ENCODE measurements at regions not wholly inside any gene's neighbourhood (a gene's known extent, or its start where the extent isn't known, plus 50 kb on each side); places are given as distances from the start of the nearest gene placed in this dataset.

DNA sequence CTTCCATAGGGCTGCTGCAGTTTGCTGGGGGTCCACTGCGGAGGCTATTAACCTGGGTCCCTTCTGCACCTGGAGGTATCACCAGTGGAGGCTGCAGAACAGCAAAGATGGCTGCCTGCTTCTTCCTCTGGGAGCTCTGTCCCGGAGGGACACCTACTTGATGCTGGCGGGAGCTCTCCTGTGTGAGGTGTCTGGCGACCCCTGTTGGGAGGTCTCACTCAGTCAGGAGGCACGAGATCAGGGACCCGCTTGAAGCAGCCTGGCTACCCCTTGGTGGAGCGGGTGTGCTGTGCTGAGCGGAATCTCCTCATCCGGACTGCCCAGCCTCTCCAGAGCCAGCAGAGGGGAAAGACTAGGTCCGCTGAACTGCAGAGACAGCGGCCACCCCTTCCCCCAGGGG lies 56.0 kb upstream of the CTXND1 start:
- H3K27me3 ChIP-seq (ENCODE audit: low read length): no peaks in the 10 kb centered on the region
- no peak overlapping the region for H3K9ac ChIP-seq (ENCODE audit: low read length)
- peak; percentile 69 for DNase-seq
- H3K9me2 ChIP-seq (replicated peaks; ENCODE audit: insufficient read depth, low read length): no peaks in the 10 kb centered on the region
- no peak overlapping the region for H3K4me3 ChIP-seq (ENCODE audit: low read length)
- H2AFZ ChIP-seq (ENCODE audit: low read length): no peak overlapping the region
- no peaks in the 10 kb centered on the region for H4K20me1 ChIP-seq (ENCODE audit: insufficient read depth, low read depth, low read length)
- no peaks in the 10 kb centered on the region for H3K79me2 ChIP-seq (ENCODE audit: low read length)
- no peaks in the 10 kb centered on the region for H3K36me3 ChIP-seq (ENCODE audit: insufficient read depth, low read length)
- H3K9me3 ChIP-seq (ENCODE audit: low read length): no peaks in the 10 kb centered on the region
- no peaks in the 10 kb centered on the region for H3K4me1 ChIP-seq (ENCODE audit: low read length)
- H3K4me2 ChIP-seq (ENCODE audit: low read depth, low read length, poor library complexity, severe bottlenecking): no peak overlapping the region
- no peak overlapping the region for H3K27ac ChIP-seq (ENCODE audit: low read length)

DNA sequence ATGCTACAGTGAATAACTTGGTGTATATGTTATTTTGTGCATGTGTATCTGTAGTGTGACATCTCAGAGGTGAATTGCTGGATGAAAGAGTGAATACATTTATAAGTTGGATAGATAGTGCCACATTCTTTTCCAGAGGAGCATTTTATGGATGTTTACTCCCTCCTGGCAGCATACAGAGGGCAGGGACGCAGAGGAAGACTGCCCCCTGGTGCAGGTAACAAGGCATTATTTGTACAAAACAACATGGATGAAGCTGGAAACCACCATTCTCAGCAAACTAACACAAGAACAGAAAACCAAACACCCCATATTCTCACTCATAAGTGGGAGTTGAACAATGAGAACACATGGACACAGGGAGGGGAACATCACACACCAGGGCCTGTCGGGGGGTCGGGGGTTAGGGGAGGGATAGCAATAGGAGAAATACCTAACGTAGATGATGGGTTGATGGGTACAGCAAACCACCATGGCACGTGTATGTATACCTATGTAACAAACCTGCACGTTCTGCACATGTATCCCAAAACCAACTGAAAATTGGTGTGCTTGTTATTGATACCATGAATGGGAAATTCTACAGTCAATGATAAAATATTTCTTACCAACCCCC lies 57.9 kb upstream of the CTXND1 start:
- H3K36me3 ChIP-seq (ENCODE audit: insufficient read depth, low read length): no peaks in the 10 kb centered on the region
- no peaks in the 10 kb centered on the region for H3K79me2 ChIP-seq (ENCODE audit: low read length)
- H3K4me2 ChIP-seq (ENCODE audit: low read depth, low read length, poor library complexity, severe bottlenecking): no peak overlapping the region
- H3K9me3 ChIP-seq (ENCODE audit: low read length): no peaks in the 10 kb centered on the region
- H3K4me3 ChIP-seq (ENCODE audit: low read length): no peak overlapping the region
- no peak overlapping the region for H2AFZ ChIP-seq (ENCODE audit: low read length)
- peak; percentile 59 for DNase-seq
- H3K4me1 ChIP-seq (ENCODE audit: low read length): no peaks in the 10 kb centered on the region
- H3K9me2 ChIP-seq (replicated peaks; ENCODE audit: insufficient read depth, low read length): no peaks in the 10 kb centered on the region
- H4K20me1 ChIP-seq (ENCODE audit: insufficient read depth, low read depth, low read length): no peaks in the 10 kb centered on the region
- no peaks in the 10 kb centered on the region for H3K27me3 ChIP-seq (ENCODE audit: low read length)
- no peak overlapping the region for H3K9ac ChIP-seq (ENCODE audit: low read length)
- H3K27ac ChIP-seq (ENCODE audit: low read length): no peak overlapping the region

DNA sequence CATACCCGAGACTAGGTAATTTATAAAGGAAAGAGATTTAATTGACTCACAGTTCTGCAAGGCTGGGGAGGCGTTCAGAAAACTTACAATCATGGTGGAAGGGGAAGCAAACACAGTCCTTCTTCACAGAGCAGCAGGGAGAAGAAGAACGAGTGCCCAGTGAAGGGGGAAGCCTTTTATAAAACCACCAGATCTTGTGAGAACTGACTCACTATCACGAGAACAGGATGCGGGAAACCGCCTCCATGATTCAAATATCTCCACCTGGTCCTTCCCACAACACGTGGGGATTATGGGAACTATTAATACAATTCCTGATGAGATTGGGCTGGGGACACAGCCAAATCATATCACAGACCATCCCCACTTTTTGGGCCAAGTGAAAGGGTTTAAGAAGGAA lies 58.8 kb upstream of the CTXND1 start:
- H2AFZ ChIP-seq (ENCODE audit: low read length): no peak overlapping the region
- H3K4me2 ChIP-seq (ENCODE audit: low read depth, low read length, poor library complexity, severe bottlenecking): no peak overlapping the region
- no peaks in the 10 kb centered on the region for H4K20me1 ChIP-seq (ENCODE audit: insufficient read depth, low read depth, low read length)
- no peaks in the 10 kb centered on the region for H3K27me3 ChIP-seq (ENCODE audit: low read length)
- H3K4me1 ChIP-seq (ENCODE audit: low read length): no peaks in the 10 kb centered on the region
- H3K27ac ChIP-seq (ENCODE audit: low read length): no peak overlapping the region
- no peaks in the 10 kb centered on the region for H3K9me2 ChIP-seq (replicated peaks; ENCODE audit: insufficient read depth, low read length)
- H3K36me3 ChIP-seq (ENCODE audit: insufficient read depth, low read length): no peaks in the 10 kb centered on the region
- H3K9ac ChIP-seq (ENCODE audit: low read length): no peak overlapping the region
- no peak for DNase-seq
- no peaks in the 10 kb centered on the region for H3K79me2 ChIP-seq (ENCODE audit: low read length)
- no peaks in the 10 kb centered on the region for H3K9me3 ChIP-seq (ENCODE audit: low read length)
- H3K4me3 ChIP-seq (ENCODE audit: low read length): no peak overlapping the region

DNA sequence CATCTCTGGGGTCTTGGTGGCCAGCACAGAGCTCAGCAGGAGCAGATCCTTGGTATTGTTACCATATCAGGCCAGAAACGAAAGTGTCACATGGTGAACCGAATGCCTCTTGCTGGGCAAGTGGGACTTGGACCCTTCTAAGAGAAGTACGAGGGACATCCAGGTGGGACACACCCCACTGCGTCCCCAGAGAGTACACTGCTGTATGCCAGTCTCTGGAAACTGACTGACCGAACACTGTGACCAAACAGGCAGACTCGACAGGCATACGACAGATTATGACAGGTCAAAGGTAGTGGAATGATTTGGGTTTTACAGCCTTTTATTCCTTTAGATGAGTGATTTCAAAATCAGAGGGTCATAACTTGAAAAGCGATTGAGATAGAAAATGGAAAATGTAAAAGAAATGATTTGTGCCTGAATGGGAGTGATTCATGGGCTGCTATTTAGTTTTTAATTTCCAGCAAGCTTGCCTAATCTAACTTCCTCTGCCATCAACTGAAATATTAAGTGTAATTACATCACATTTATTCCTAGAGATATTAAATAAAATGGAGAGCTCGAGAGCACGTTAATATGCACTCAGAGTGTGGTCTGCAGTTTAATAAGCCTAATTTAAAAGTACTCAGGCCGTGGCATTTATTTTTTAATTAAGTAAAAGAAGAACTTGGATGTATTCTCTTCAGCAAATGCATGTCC lies 63.4 kb upstream of the CTXND1 start:
- Histone ChIP-seq H3K9ac (ENCODE audit: low read length) (no peak overlapping the region), H3K4me1 (ENCODE audit: low read length) (no peaks in the 10 kb centered on the region)

DNA sequence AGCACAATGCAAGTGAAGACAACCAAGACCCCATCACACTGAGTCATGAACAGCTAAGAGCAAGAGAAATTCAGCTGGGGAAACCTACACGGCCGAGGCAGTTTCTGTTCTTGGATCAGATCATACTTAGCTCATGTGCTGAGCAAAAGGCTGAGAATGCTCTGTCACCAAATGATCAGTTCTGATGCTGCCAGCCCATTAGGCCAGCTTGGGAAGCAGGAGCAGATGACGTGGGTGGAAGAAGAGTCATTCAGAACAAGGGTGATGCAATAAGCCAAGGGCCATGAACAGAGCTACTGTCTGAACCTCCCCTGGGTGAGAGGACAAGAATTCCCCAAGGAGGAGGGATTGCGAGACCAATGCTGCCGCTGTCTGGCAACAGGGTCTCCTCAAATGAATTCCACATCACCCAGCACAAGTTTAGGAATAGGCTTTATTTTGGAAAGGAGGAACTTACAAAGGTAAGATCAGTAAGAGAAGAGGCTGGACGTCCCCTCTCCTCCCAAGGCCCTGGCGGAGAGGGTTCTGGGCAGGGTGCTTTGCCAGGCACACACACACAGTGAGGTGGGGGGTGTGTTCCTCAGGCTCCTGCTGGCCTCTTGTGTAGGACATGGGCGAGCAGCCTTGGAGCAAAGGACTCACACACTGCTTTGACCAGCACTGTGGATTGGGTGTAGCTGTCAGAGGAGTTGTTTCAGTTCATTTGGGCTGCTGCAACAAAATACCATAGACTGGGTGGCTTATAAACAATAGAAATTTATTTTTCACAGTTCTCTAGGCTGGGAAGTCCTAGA lies 65.6 kb upstream of the CTXND1 start:
- DNase-seq: no peak
- Histone ChIP-seq H4K20me1 (ENCODE audit: insufficient read depth, low read depth, low read length) (no peaks in the 10 kb centered on the region), H3K36me3 (ENCODE audit: insufficient read depth, low read length) (no peaks in the 10 kb centered on the region), H3K4me3 (ENCODE audit: low read length) (no peak overlapping the region), H3K9ac (ENCODE audit: low read length) (no peak overlapping the region), H3K27me3 (ENCODE audit: low read length) (no peaks in the 10 kb centered on the region), H3K79me2 (ENCODE audit: low read length) (no peaks in the 10 kb centered on the region), H3K9me2 (replicated peaks; ENCODE audit: insufficient read depth, low read length) (no peaks in the 10 kb centered on the region), H3K27ac (ENCODE audit: low read length) (no peak overlapping the region), H3K4me2 (ENCODE audit: low read depth, low read length, poor library complexity, severe bottlenecking) (no peak overlapping the region), H2AFZ (ENCODE audit: low read length) (no peak overlapping the region), H3K9me3 (ENCODE audit: low read length) (no peaks in the 10 kb centered on the region), H3K4me1 (ENCODE audit: low read length) (no peaks in the 10 kb centered on the region)

More for the DNA sequence above, 63.4 kb upstream of the CTXND1 start:
- no peaks in the 10 kb centered on the region for H3K36me3 ChIP-seq (ENCODE audit: insufficient read depth, low read length)
- DNase-seq: no peak
- H3K27ac ChIP-seq (ENCODE audit: low read length): no peak overlapping the region
- no peaks in the 10 kb centered on the region for H4K20me1 ChIP-seq (ENCODE audit: insufficient read depth, low read depth, low read length)
- no peak overlapping the region for H3K4me3 ChIP-seq (ENCODE audit: low read length)
- H2AFZ ChIP-seq (ENCODE audit: low read length): no peak overlapping the region
- no peaks in the 10 kb centered on the region for H3K9me3 ChIP-seq (ENCODE audit: low read length)
- no peaks in the 10 kb centered on the region for H3K9me2 ChIP-seq (replicated peaks; ENCODE audit: insufficient read depth, low read length)
- H3K27me3 ChIP-seq (ENCODE audit: low read length): no peaks in the 10 kb centered on the region
- no peak overlapping the region for H3K4me2 ChIP-seq (ENCODE audit: low read depth, low read length, poor library complexity, severe bottlenecking)
- no peaks in the 10 kb centered on the region for H3K79me2 ChIP-seq (ENCODE audit: low read length)

DNA sequence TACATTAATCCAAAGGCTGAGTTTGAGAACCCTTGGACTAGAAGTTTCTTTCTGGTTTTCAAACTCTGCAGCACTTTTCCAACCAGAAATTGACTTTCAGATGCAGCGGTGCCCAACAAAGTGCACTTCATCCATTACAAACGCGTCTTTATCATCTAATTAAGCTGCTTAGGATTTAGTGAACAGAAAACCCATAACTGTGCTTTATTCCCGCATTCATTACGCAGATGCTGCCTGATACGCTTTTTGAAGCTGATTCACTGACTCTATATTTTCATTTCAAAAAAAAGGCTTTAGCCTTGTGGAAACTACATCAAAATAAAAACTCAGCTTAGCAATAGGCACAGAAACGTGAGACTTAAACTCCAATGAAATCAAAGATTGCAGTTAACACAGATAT lies 69.8 kb upstream of the CTXND1 start:
- no peak for DNase-seq
- H3K4me2 ChIP-seq (ENCODE audit: low read depth, low read length, poor library complexity, severe bottlenecking): no peak overlapping the region
- no peaks in the 10 kb centered on the region for H3K9me2 ChIP-seq (replicated peaks; ENCODE audit: insufficient read depth, low read length)
- no peak overlapping the region for H3K9ac ChIP-seq (ENCODE audit: low read length)
- no peaks in the 10 kb centered on the region for H3K27me3 ChIP-seq (ENCODE audit: low read length)
- no peak overlapping the region for H3K27ac ChIP-seq (ENCODE audit: low read length)
- H3K9me3 ChIP-seq (ENCODE audit: low read length): no peaks in the 10 kb centered on the region
- no peaks in the 10 kb centered on the region for H3K4me1 ChIP-seq (ENCODE audit: low read length)
- H3K36me3 ChIP-seq (ENCODE audit: insufficient read depth, low read length): no peaks in the 10 kb centered on the region
- H2AFZ ChIP-seq (ENCODE audit: low read length): no peak overlapping the region
- no peak overlapping the region for H3K4me3 ChIP-seq (ENCODE audit: low read length)
- H4K20me1 ChIP-seq (ENCODE audit: insufficient read depth, low read depth, low read length): no peaks in the 10 kb centered on the region
- no peaks in the 10 kb centered on the region for H3K79me2 ChIP-seq (ENCODE audit: low read length)

DNA sequence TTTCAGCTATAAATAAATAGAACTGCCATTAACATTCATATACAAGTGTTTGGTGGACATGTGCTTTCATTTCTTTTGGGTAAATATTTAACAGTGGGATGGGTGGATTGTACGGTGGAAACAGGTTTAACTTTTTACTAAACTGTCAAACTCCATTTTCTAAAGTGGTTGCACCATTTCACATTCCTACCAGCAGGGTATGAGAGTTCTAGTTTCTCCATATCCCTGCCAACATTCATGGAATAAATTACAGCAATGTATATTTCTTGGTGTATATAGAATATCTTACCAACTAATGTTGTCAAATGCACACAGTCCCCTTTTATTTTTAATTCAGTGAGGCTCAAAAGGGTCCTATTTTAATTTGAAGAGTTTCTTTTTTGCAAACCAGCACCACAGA lies 71.3 kb upstream of the CTXND1 start:
- no peak overlapping the region for H3K27ac ChIP-seq (ENCODE audit: low read length)
- H3K9ac ChIP-seq (ENCODE audit: low read length): no peak overlapping the region
- no peaks in the 10 kb centered on the region for H3K9me3 ChIP-seq (ENCODE audit: low read length)
- H3K4me1 ChIP-seq (ENCODE audit: low read length): no peaks in the 10 kb centered on the region
- H3K4me3 ChIP-seq (ENCODE audit: low read length): no peak overlapping the region
- H3K79me2 ChIP-seq (ENCODE audit: low read length): no peaks in the 10 kb centered on the region
- no peak for DNase-seq
- H4K20me1 ChIP-seq (ENCODE audit: insufficient read depth, low read depth, low read length): no peaks in the 10 kb centered on the region
- H3K27me3 ChIP-seq (ENCODE audit: low read length): no peaks in the 10 kb centered on the region
- no peak overlapping the region for H2AFZ ChIP-seq (ENCODE audit: low read length)
- no peak overlapping the region for H3K4me2 ChIP-seq (ENCODE audit: low read depth, low read length, poor library complexity, severe bottlenecking)
- no peaks in the 10 kb centered on the region for H3K36me3 ChIP-seq (ENCODE audit: insufficient read depth, low read length)
- H3K9me2 ChIP-seq (replicated peaks; ENCODE audit: insufficient read depth, low read length): no peaks in the 10 kb centered on the region

DNA sequence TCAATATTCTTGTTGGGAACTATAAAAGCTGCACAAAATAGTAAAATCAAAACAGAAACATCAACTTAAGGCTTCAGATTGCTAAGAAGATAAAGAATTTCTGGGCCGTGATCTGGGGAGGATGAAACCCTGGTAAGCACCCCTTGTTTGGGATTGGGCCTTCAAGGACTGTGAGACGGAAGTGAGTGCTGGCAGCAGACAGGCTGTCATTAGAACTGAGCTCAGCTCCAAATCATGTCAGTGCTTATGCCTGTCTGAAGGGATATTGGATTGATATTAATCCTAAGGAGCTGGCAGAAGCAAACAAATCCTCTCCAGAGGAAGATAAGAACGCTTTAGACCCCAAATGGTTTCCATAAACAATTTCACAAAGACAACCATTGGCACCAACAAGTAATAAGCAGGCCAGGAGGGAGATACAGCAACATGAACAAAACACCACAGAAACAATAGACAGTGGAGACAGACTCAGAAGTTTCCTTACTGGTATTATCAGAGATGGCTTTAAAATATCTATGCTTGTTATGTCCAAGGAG lies 72.6 kb upstream of the CTXND1 start:
- no peaks in the 10 kb centered on the region for H4K20me1 ChIP-seq (ENCODE audit: insufficient read depth, low read depth, low read length)
- H3K36me3 ChIP-seq (ENCODE audit: insufficient read depth, low read length): no peaks in the 10 kb centered on the region
- no peak overlapping the region for H2AFZ ChIP-seq (ENCODE audit: low read length)
- DNase-seq: peak; percentile 28
- H3K4me2 ChIP-seq (ENCODE audit: low read depth, low read length, poor library complexity, severe bottlenecking): no peak overlapping the region
- no peaks in the 10 kb centered on the region for H3K79me2 ChIP-seq (ENCODE audit: low read length)
- H3K4me1 ChIP-seq (ENCODE audit: low read length): no peaks in the 10 kb centered on the region
- H3K9ac ChIP-seq (ENCODE audit: low read length): no peak overlapping the region
- H3K9me2 ChIP-seq (replicated peaks; ENCODE audit: insufficient read depth, low read length): no peaks in the 10 kb centered on the region
- H3K27me3 ChIP-seq (ENCODE audit: low read length): no peaks in the 10 kb centered on the region
- no peak overlapping the region for H3K27ac ChIP-seq (ENCODE audit: low read length)
- no peak overlapping the region for H3K4me3 ChIP-seq (ENCODE audit: low read length)
- no peaks in the 10 kb centered on the region for H3K9me3 ChIP-seq (ENCODE audit: low read length)

Data from Karpas-422 (cell line).